MCF 10A (cell line): ENCODE measurements at regions not wholly inside any gene's neighbourhood (a gene's known extent, or its start where the extent isn't known, plus 50 kb on each side); places are given as distances from the start of the nearest gene placed in this dataset.

ENCODE experiments used
- BruUV-seq: library from RNA; stranded (reverse); fragments of 400-500 nt; replicated peaks from 2 replicates; lab custom pipeline; 2021; lab: Mats Ljungman, UMichigan
- CTCF ChIA-PET: fragments of 300-600 bp; sonication (Branson Sonifier 250); formaldehyde crosslinking; extraction: SDS; loops from one replicate; lab custom pipeline; 2021; ENCODE audit warnings: antibody characterized with exemption, inconsistent platforms; lab: Yijun Ruan, JAX
- POLR2A ChIA-PET: fragments of 300-600, 350-650 bp; sonication (Branson Sonifier 250); formaldehyde crosslinking; extraction: SDS; loops from one replicate; lab custom pipeline; 2020; ENCODE audit warnings: antibody characterized with exemption, inconsistent platforms; lab: Yijun Ruan, JAX
- DNase-seq: peaks from one replicate; pipeline ENCODE4 v3.0.0-alpha.2; 2018; ENCODE audit not compliant: unreplicated experiment
- H3K27ac Mint-ChIP-seq: one replicate; pipeline ENCODE4 v1.8.0; 2022; ENCODE audit warnings: mild to moderate bottlenecking, low read depth, mixed read lengths; ENCODE audit not compliant: unreplicated experiment
- H3K27me3 Mint-ChIP-seq: one replicate; pipeline ENCODE4 v1.8.0; 2022; ENCODE audit warnings: mixed read lengths; ENCODE audit not compliant: insufficient read depth, unreplicated experiment
- H3K36me3 Mint-ChIP-seq: one replicate; pipeline ENCODE4 v1.8.0; 2022; ENCODE audit warnings: mild to moderate bottlenecking, moderate library complexity, mixed read lengths; ENCODE audit not compliant: insufficient read depth, unreplicated experiment
- H3K4me1 Mint-ChIP-seq: one replicate; pipeline ENCODE4 v1.8.0; 2022; ENCODE audit warnings: mixed read lengths; ENCODE audit not compliant: insufficient read depth, unreplicated experiment
- H3K4me3 Mint-ChIP-seq: one replicate; pipeline ENCODE4 v1.8.0; 2022; ENCODE audit warnings: mild to moderate bottlenecking, moderate library complexity, mixed read lengths; ENCODE audit not compliant: unreplicated experiment
- H3K9me3 Mint-ChIP-seq: one replicate; pipeline ENCODE4 v1.8.0; 2022; ENCODE audit warnings: mixed read lengths; ENCODE audit not compliant: unreplicated experiment
- intact Hi-C: fragments of 100-400 bp; cut with micrococcal nuclease; formaldehyde crosslinking; loops from 2 replicates; pipeline ENCODE4 v1.14.1; 2022
- TF ChIP-seq, protein P1 (sequence below): fragments of 200-600 bp; IDR thresholded peaks from one replicate; pipeline ENCODE4 v1.8.0; 2022; ENCODE audit warnings: antibody characterized with exemption, mild to moderate bottlenecking; ENCODE audit not compliant: unreplicated experiment

DNA sequence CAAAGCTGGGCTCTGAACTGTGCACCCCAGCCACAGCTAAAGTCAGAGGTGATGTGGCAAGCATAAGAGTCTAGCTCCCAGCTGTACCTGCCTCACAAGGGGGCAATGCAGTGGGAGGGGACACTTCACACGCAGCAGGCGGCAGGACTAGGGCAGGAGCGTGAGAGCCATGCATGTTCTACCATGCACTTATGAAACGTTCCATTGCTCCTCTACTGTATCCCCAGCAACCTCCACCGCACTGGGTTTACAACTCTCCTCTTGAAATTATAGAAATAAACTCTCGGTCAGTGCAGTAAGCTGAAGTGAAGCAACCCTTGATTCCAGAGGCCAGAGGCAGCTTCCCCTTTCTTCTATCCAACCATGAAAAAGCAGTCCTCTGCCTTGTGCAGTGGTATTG, 298.6 kb upstream of the STT3B start:
- CTCF ChIA-PET: interaction anchor here (0.6 to 1.1 kb wide), 2 partner anchors 9 to 140 kb away, joined by 3 to 4 read pairs; no protein-coding TSS in a partner anchor
- Mint-ChIP-seq H3K4me1 (peaks cover 5% of the 10 kb centered on the region), H3K27me3 (peaks cover 34% of the 10 kb centered on the region), H3K9me3 (no peaks in the 10 kb centered on the region), H3K4me3 (no peak overlapping the region), H3K27ac (no peak overlapping the region), H3K36me3 (peaks cover 7% of the 10 kb centered on the region)
- BruUV-seq: no TSS peak
- POLR2A ChIA-PET: no interaction called here
- intact Hi-C loops: no loop called here
- TF ChIP-seq, protein P1, sequence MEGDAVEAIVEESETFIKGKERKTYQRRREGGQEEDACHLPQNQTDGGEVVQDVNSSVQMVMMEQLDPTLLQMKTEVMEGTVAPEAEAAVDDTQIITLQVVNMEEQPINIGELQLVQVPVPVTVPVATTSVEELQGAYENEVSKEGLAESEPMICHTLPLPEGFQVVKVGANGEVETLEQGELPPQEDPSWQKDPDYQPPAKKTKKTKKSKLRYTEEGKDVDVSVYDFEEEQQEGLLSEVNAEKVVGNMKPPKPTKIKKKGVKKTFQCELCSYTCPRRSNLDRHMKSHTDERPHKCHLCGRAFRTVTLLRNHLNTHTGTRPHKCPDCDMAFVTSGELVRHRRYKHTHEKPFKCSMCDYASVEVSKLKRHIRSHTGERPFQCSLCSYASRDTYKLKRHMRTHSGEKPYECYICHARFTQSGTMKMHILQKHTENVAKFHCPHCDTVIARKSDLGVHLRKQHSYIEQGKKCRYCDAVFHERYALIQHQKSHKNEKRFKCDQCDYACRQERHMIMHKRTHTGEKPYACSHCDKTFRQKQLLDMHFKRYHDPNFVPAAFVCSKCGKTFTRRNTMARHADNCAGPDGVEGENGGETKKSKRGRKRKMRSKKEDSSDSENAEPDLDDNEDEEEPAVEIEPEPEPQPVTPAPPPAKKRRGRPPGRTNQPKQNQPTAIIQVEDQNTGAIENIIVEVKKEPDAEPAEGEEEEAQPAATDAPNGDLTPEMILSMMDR: no peak
- DNase-seq: no peak

DNA sequence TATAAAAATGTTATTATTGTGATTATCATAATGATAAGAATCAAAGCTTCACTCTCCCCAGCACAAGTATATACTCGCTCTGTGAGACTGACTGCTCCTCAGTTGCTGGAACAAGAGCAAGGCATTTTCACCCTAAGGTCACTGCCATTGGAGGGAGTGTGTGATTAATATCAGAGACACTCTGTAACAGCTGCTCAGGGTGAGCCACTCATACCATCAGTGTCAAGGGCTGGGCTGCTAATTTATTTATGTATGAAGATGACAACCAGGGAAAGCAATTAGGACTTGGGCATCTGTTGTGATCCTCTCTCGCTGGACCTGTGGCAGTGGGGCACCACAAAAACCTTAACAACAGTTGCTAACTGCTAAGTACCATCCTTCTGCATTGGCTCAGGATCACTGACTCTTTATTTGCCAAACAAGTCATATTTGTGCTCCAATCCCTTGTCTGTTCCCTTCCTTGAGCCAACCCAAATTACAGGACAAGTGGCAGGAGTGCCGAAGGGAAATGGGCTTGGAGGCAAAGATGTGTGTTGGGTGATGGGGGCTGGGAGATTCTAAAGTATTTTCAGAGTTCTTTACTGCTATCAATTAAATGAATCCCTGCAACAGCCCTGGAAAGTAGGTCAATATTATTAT, 297.5 kb upstream of the STT3B start:
- Mint-ChIP-seq H3K4me1 (peaks cover 5% of the 10 kb centered on the region), H3K4me3 (no peak overlapping the region), H3K27me3 (peaks cover 34% of the 10 kb centered on the region), H3K9me3 (no peaks in the 10 kb centered on the region), H3K36me3 (peaks cover 7% of the 10 kb centered on the region), H3K27ac (no peak overlapping the region)
- no TSS peak for BruUV-seq
- intact Hi-C loops: no loop called here
- POLR2A ChIA-PET: interaction anchor here (1.1 kb wide), 1 partner anchor 12 kb away, joined by 4 read pairs; no protein-coding TSS in a partner anchor
- CTCF ChIA-PET: interaction anchor here (0.5 to 0.7 kb wide), 2 partner anchors 62 to 1036 kb away, joined by 3 read pairs; no protein-coding TSS in a partner anchor
- DNase-seq: no peak
- TF ChIP-seq, protein P1: no peak

DNA sequence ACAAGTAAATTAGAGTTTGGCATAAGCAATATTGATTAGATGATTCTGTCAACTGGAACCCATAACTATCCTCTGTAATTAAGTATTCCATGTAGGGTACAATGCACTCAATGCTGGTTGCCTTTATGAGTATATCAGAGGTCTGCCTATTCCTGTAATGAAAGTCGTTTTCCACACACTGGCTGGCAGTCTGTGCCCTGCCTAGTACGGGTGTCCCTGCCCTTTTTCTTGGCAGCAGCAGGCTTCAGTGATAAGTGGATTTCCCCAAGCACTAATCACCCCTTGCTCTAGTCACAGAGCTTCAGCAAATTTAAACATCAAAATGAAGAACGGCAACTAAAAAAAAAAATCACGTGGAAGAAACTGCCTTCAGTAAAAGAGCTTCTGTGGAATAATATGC, 294.8 kb upstream of the STT3B start:
- Mint-ChIP-seq H3K9me3 (no peaks in the 10 kb centered on the region), H3K27me3 (peaks cover 26% of the 10 kb centered on the region), H3K27ac (no peak overlapping the region), H3K4me3 (no peak overlapping the region), H3K4me1 (peaks cover under 1% of the 10 kb centered on the region), H3K36me3 (no peaks in the 10 kb centered on the region)
- DNase-seq: no peak
- intact Hi-C loops: no loop called here
- ChIA-PET CTCF (no interaction called here), POLR2A (no interaction called here)
- TF ChIP-seq, protein P1: no peak
- no TSS peak for BruUV-seq

DNA sequence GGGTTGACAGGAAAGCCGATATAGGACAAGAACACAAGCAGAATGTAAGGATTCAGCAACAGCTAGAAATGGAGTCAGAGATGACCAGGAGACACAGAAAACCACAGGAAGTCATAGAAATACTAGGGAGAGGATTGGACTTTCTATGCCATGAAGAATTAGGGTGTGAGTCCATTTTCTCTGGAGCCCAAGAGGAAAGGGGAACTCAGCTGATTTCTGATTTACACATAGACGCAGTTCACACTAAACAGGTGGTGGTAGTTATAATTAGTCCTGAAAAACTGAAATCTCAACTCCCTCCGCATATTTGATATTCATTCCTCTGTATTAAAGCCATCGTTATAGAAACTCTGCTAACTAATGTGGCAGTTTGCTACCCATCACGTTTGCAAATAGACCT, 292.7 kb upstream of the STT3B start:
- no peak for DNase-seq
- no peaks in the 10 kb centered on the region for H3K9me3 Mint-ChIP-seq
- intact Hi-C loops: no loop called here
- H3K27me3 Mint-ChIP-seq: peaks cover 13% of the 10 kb centered on the region
- ChIA-PET CTCF (no interaction called here), POLR2A (interaction anchor here (1.1 kb wide), 1 partner anchor 734 kb away, joined by 3 read pairs; no protein-coding TSS in a partner anchor)
- H3K36me3 Mint-ChIP-seq: no peaks in the 10 kb centered on the region
- no peak overlapping the region for H3K4me3 Mint-ChIP-seq
- no peak overlapping the region for H3K27ac Mint-ChIP-seq
- no TSS peak for BruUV-seq
- TF ChIP-seq, protein P1: no peak
- no peaks in the 10 kb centered on the region for H3K4me1 Mint-ChIP-seq
